ENCODE measurements at regions not wholly inside any gene's neighbourhood (a gene's known extent, or its start where the extent isn't known, plus 50 kb on each side); places are given as distances from the start of the nearest gene placed in this dataset.

- no peak for DNase-seq
- no peak for ATAC-seq
- intact Hi-C loops (cut with micrococcal nuclease): no loop called here
Observed at GRCh38 chr2:898319-898718, 52.3 kb upstream of the SNTG2 start.

- no peak for ATAC-seq
Observed at GRCh38 chr2:897091-897490, 53.6 kb upstream of the SNTG2 start.

GRCh38 chr2:893311-893710 lies 57.3 kb upstream of the SNTG2 start:
- intact Hi-C loops (cut with micrococcal nuclease): no loop called here
- no peak for DNase-seq
- no peak for ATAC-seq

More at GRCh38 chr2:897091-897490, 53.6 kb upstream of the SNTG2 start:
- intact Hi-C loops (cut with micrococcal nuclease): no loop called here
- DNase-seq: no peak

GRCh38 chr2:892892-893291 lies 57.8 kb upstream of the SNTG2 start:
- ATAC-seq: no peak
- no peak for DNase-seq
- intact Hi-C loops (cut with micrococcal nuclease): no loop called here

- DNase-seq (no peak), ATAC-seq (no peak)
- intact Hi-C loops (cut with micrococcal nuclease): no loop called here
Observed at GRCh38 chr2:892401-892800, 58.2 kb upstream of the SNTG2 start.

- intact Hi-C loops (cut with micrococcal nuclease): no loop called here
- DNase-seq (no peak), ATAC-seq (no peak)
Observed at GRCh38 chr2:891734-892133, 58.9 kb upstream of the SNTG2 start.

GRCh38 chr2:890791-891190 lies 59.9 kb upstream of the SNTG2 start:
- no peak for DNase-seq
- no peak for ATAC-seq
- intact Hi-C loops (cut with micrococcal nuclease): no loop called here

GRCh38 chr2:890214-890613 lies 60.4 kb upstream of the SNTG2 start:
- ATAC-seq (no peak), DNase-seq (no peak)
- intact Hi-C loops (cut with micrococcal nuclease): no loop called here

GRCh38 chr2:888906-889566 lies 61.6 kb upstream of the SNTG2 start:
- intact Hi-C loops (cut with micrococcal nuclease): no loop called here
- ATAC-seq: no peak
- DNase-seq: no peak

GRCh38 chr2:888211-888801 lies 62.3 kb upstream of the SNTG2 start:
- ATAC-seq (no peak), DNase-seq (no peak)
- intact Hi-C loops (cut with micrococcal nuclease): no loop called here

- intact Hi-C loops (cut with micrococcal nuclease): no loop called here
- DNase-seq (no peak), ATAC-seq (no peak)
Observed at GRCh38 chr2:887639-888038, 63.0 kb upstream of the SNTG2 start.

GRCh38 chr2:886072-887022 lies 64.3 kb upstream of the SNTG2 start:
- intact Hi-C loops (cut with micrococcal nuclease): no loop called here
- DNase-seq: no peak
- ATAC-seq: no peak

GRCh38 chr2:885230-886071 lies 65.2 kb upstream of the SNTG2 start:
- intact Hi-C loops (cut with micrococcal nuclease): no loop called here
- no peak for DNase-seq
- ATAC-seq: no peak

GRCh38 chr2:883803-884748 lies 66.6 kb upstream of the SNTG2 start:
- DNase-seq (no peak), ATAC-seq (no peak)
- intact Hi-C loops (cut with micrococcal nuclease): no loop called here

GRCh38 chr2:883260-883802 lies 67.3 kb upstream of the SNTG2 start:
- no peak for ATAC-seq
- DNase-seq: no peak
- intact Hi-C loops (cut with micrococcal nuclease): no loop called here

- no peak for ATAC-seq
- intact Hi-C loops (cut with micrococcal nuclease): no loop called here
- DNase-seq: no peak
Observed at GRCh38 chr2:881204-881918, 69.3 kb upstream of the SNTG2 start.

GRCh38 chr2:880201-880970 lies 70.3 kb upstream of the SNTG2 start:
- DNase-seq: no peak
- intact Hi-C loops (cut with micrococcal nuclease): no loop called here
- ATAC-seq: no peak

Data from left ventricle myocardium superior (tissue), 1 donor.